A549 (cell line): ENCODE measurements at regions not wholly inside any gene's neighbourhood (a gene's known extent, or its start where the extent isn't known, plus 50 kb on each side); places are given as distances from the start of the nearest gene placed in this dataset.

Experiments
- CBX8 ChIP-seq: fragments of 200-600 bp; sonication (generic); IDR thresholded peaks from 2 replicates; pipeline ENCODE4 v1.6.1; 2016
- HOXB13 ChIP-seq: fragments of 250-450 bp; sonication (Bioruptor Pico); IDR thresholded peaks from 2 replicates; pipeline ENCODE4 v1.5.0; 2020; ENCODE audit warnings: low read depth, mild to moderate bottlenecking, moderate library complexity
- JUNB ChIP-seq: fragments of >200 bp; sonication (Bioruptor Twin); formaldehyde crosslinking; IDR thresholded peaks from 2 replicates; pipeline ENCODE4 v1.6.1; 2016
- KDM5A ChIP-seq: fragments of 200-600 bp; sonication (generic); IDR thresholded peaks from 2 replicates; pipeline ENCODE4 v1.6.1; 2016; ENCODE audit warnings: antibody characterized with exemption, mild to moderate bottlenecking
- MYC ChIP-seq: IDR thresholded peaks from 2 replicates; pipeline ENCODE4 v1.6.1; 2012; ENCODE audit warnings: mild to moderate bottlenecking, inconsistent platforms, low read length, improper control_type of control experiment, borderline replicate concordance
- POLR2A ChIP-seq: IDR thresholded peaks from 2 replicates; pipeline ENCODE4 v1.6.1; 2012; ENCODE audit warnings: mild to moderate bottlenecking, low read length
- TP53 ChIP-seq: fragments of 250-450 bp; sonication (Bioruptor Pico); IDR thresholded peaks from 2 replicates; pipeline ENCODE4 v1.5.0; 2021; ENCODE audit warnings: mild to moderate bottlenecking, moderate library complexity
- TF ChIP-seq, protein P1 (sequence below): fragments of >200 bp; sonication (Bioruptor Twin); formaldehyde crosslinking; IDR thresholded peaks from 3 replicates; pipeline ENCODE4 v1.5.1; 2016
- TF ChIP-seq, protein P2 (sequence below): IDR thresholded peaks from 2 replicates; pipeline ENCODE4 v1.6.1; 2012
- TF ChIP-seq, protein P3 (sequence below): fragments of 200-600 bp; sonication (generic); IDR thresholded peaks from 2 replicates; pipeline ENCODE4 v1.6.1; 2016; ENCODE audit warnings: antibody characterized with exemption, mild to moderate bottlenecking, moderate library complexity

DNA sequence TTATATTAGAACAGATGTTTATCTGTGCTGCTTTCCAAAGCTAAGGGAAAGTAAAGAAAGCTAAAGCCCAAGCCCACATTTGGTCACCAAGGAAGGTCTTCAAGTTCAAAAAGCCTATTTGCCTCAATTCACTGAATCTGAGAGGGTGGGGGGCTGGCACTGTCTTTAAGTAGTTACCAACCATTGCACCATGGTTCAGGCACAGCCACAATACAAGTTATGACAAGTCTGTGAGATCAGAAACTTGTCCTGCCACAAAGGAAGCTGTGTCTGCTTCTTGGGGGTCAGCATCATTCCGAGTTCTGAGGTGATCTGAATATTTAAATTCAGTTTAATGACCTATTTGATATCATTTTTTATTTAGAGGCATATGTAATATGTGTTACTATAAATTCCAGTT lies 78.3 kb upstream of the OPRM1 start:
- TF ChIP-seq TP53 (CRISPR knock-in tag) (no peak), POLR2A (no peak), KDM5A (no peak), HOXB13 (no peak), JUNB (no peak), CBX8 (no peak), MYC (no peak)
- TF ChIP-seq, protein P1, sequence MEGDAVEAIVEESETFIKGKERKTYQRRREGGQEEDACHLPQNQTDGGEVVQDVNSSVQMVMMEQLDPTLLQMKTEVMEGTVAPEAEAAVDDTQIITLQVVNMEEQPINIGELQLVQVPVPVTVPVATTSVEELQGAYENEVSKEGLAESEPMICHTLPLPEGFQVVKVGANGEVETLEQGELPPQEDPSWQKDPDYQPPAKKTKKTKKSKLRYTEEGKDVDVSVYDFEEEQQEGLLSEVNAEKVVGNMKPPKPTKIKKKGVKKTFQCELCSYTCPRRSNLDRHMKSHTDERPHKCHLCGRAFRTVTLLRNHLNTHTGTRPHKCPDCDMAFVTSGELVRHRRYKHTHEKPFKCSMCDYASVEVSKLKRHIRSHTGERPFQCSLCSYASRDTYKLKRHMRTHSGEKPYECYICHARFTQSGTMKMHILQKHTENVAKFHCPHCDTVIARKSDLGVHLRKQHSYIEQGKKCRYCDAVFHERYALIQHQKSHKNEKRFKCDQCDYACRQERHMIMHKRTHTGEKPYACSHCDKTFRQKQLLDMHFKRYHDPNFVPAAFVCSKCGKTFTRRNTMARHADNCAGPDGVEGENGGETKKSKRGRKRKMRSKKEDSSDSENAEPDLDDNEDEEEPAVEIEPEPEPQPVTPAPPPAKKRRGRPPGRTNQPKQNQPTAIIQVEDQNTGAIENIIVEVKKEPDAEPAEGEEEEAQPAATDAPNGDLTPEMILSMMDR = no peak
- TF ChIP-seq, protein P2, sequence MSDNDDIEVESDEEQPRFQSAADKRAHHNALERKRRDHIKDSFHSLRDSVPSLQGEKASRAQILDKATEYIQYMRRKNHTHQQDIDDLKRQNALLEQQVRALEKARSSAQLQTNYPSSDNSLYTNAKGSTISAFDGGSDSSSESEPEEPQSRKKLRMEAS = no peak
- TF ChIP-seq, protein P3, sequence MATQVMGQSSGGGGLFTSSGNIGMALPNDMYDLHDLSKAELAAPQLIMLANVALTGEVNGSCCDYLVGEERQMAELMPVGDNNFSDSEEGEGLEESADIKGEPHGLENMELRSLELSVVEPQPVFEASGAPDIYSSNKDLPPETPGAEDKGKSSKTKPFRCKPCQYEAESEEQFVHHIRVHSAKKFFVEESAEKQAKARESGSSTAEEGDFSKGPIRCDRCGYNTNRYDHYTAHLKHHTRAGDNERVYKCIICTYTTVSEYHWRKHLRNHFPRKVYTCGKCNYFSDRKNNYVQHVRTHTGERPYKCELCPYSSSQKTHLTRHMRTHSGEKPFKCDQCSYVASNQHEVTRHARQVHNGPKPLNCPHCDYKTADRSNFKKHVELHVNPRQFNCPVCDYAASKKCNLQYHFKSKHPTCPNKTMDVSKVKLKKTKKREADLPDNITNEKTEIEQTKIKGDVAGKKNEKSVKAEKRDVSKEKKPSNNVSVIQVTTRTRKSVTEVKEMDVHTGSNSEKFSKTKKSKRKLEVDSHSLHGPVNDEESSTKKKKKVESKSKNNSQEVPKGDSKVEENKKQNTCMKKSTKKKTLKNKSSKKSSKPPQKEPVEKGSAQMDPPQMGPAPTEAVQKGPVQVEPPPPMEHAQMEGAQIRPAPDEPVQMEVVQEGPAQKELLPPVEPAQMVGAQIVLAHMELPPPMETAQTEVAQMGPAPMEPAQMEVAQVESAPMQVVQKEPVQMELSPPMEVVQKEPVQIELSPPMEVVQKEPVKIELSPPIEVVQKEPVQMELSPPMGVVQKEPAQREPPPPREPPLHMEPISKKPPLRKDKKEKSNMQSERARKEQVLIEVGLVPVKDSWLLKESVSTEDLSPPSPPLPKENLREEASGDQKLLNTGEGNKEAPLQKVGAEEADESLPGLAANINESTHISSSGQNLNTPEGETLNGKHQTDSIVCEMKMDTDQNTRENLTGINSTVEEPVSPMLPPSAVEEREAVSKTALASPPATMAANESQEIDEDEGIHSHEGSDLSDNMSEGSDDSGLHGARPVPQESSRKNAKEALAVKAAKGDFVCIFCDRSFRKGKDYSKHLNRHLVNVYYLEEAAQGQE = no peak
